ENCODE measurements at regions not wholly inside any gene's neighbourhood (a gene's known extent, or its start where the extent isn't known, plus 50 kb on each side); places are given as distances from the start of the nearest gene placed in this dataset.
A peak's percentile ranks its signal among the peaks of the same experiment; 100 is the strongest.

- no peaks in the 10 kb centered on the region for H3K36me3 ChIP-seq (ENCODE audit: control insufficient read depth in 2 of 3, insufficient read depth in 3 of 3, low read length in 3 of 3)
- DNase-seq (no peak), ATAC-seq (no peak)
- H3K9me3 Mint-ChIP-seq, result peaks cover 0 to 10% (median 0%) of the 10 kb centered on the region in 11 donors
- H3K27ac ChIP-seq (ENCODE audit: low read depth, low read length), result no peak overlapping the region
- POLR2A ChIA-PET, result no interaction called here
- intact Hi-C loops (cut with micrococcal nuclease), result no loop called here
- no peak overlapping the region for H3K4me3 Mint-ChIP-seq
- H3K4me1 Mint-ChIP-seq, result peaks cover 0 to 1% (median 0%) of the 10 kb centered on the region in 7 donors
- H3K27ac Mint-ChIP-seq, result no peak overlapping the region
- no peaks in the 10 kb centered on the region for H3K4me1 ChIP-seq (ENCODE audit: control insufficient read depth in 2 of 2, insufficient read depth in 2 of 2, low read length in 2 of 2)
- peaks cover 0 to 5% (median 0%) of the 10 kb centered on the region in 3 experiments for H3K9me3 ChIP-seq (ENCODE audit: control insufficient read depth in 2 of 3, low read length in 3 of 3)
- CTCF ChIA-PET, result interaction anchor here (1.4 kb wide), 1 partner anchor 9 kb away, joined by 6 read pairs; no protein-coding TSS in a partner anchor
- H3K4me3 ChIP-seq (ENCODE audit: low read length), result no peak overlapping the region
- H3K36me3 Mint-ChIP-seq, result no peaks in the 10 kb centered on the region
- H3K27me3 ChIP-seq (ENCODE audit: control insufficient read depth in 2 of 2, insufficient read depth in 2 of 2, low read length in 2 of 2), result no peaks in the 10 kb centered on the region
- H3K27me3 Mint-ChIP-seq, result peaks cover 0 to 13% (median 0%) of the 10 kb centered on the region in 5 donors
Observed at GRCh38 chr21:31571879-31572278, 87.6 kb upstream of the SOD1 start.

GRCh38 chr21:31570824-31571566, 88.5 kb upstream of the SOD1 start:
- intact Hi-C loops (cut with micrococcal nuclease), result no loop called here
- peaks cover 0 to 10% (median 0%) of the 10 kb centered on the region in 11 donors for H3K9me3 Mint-ChIP-seq
- H3K4me3 ChIP-seq (ENCODE audit: low read length), result no peak overlapping the region
- H3K27ac ChIP-seq (ENCODE audit: low read depth, low read length), result no peak overlapping the region
- no peaks in the 10 kb centered on the region for H3K4me1 Mint-ChIP-seq
- H3K36me3 Mint-ChIP-seq, result no peaks in the 10 kb centered on the region
- H3K27me3 ChIP-seq (ENCODE audit: control insufficient read depth in 2 of 2, insufficient read depth in 2 of 2, low read length in 2 of 2), result no peaks in the 10 kb centered on the region
- no peak overlapping the region for H3K27ac Mint-ChIP-seq
- DNase-seq (no peak), ATAC-seq (no peak)
- no peaks in the 10 kb centered on the region for H3K36me3 ChIP-seq (ENCODE audit: control insufficient read depth in 2 of 3, insufficient read depth in 3 of 3, low read length in 3 of 3)
- H3K4me1 ChIP-seq (ENCODE audit: control insufficient read depth in 2 of 2, insufficient read depth in 2 of 2, low read length in 2 of 2), result no peaks in the 10 kb centered on the region
- H3K27me3 Mint-ChIP-seq, result peaks cover 0 to 13% (median 0%) of the 10 kb centered on the region in 5 donors
- peaks cover 0 to 5% (median 0%) of the 10 kb centered on the region in 3 experiments for H3K9me3 ChIP-seq (ENCODE audit: control insufficient read depth in 2 of 3, low read length in 3 of 3)
- ChIA-PET CTCF (interaction anchor here (1.4 kb wide), 1 partner anchor 9 kb away, joined by 6 read pairs; no protein-coding TSS in a partner anchor), POLR2A (no interaction called here)
- no peak overlapping the region for H3K4me3 Mint-ChIP-seq

DNA sequence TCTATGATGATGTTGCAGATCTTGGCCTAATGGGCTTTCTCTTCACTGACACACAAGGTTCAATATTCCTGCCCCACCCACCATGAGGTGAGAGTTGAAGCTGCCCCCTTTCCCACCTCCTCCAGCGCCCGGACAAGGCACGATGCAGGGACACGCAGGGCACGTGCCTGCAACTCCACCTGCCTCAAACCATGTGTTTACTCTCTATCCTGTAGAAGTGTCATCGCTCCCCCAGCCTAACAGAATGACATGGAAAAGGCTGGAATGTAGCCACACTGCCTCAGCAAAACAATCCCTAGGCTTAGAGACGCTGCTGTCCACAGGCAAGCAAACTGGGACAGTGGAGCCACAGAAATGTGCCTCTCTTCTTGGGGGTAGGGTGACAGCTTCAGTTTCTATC, 92.9 kb upstream of the SOD1 start:
- no peak overlapping the region for H3K4me3 Mint-ChIP-seq
- Histone ChIP-seq H3K9me3 (ENCODE audit: control insufficient read depth in 2 of 3, low read length in 3 of 3) (no peaks in the 10 kb centered on the region), H3K4me3 (ENCODE audit: low read length) (no peak overlapping the region), H3K36me3 (ENCODE audit: control insufficient read depth in 2 of 3, insufficient read depth in 3 of 3, low read length in 3 of 3) (no peaks in the 10 kb centered on the region), H3K27me3 (ENCODE audit: control insufficient read depth in 2 of 2, insufficient read depth in 2 of 2, low read length in 2 of 2) (no peaks in the 10 kb centered on the region), H3K27ac (ENCODE audit: low read depth, low read length) (no peak overlapping the region), H3K4me1 (ENCODE audit: control insufficient read depth in 2 of 2, insufficient read depth in 2 of 2, low read length in 2 of 2) (no peaks in the 10 kb centered on the region)
- DNase-seq (no peak), ATAC-seq (no peak)
- intact Hi-C loops (cut with micrococcal nuclease), result no loop called here
- H3K36me3 Mint-ChIP-seq, result no peaks in the 10 kb centered on the region
- no peaks in the 10 kb centered on the region for H3K4me1 Mint-ChIP-seq
- POLR2A ChIA-PET, result no interaction called here
- CTCF ChIA-PET, result no interaction called here
- peaks cover 0 to 1% (median 0%) of the 10 kb centered on the region in 11 donors for H3K9me3 Mint-ChIP-seq
- peaks cover 0 to 9% (median 0%) of the 10 kb centered on the region in 5 donors for H3K27me3 Mint-ChIP-seq
- peak overlapping the region in 2 of 9 donors; percentile 74 to 82 for H3K27ac Mint-ChIP-seq

DNA sequence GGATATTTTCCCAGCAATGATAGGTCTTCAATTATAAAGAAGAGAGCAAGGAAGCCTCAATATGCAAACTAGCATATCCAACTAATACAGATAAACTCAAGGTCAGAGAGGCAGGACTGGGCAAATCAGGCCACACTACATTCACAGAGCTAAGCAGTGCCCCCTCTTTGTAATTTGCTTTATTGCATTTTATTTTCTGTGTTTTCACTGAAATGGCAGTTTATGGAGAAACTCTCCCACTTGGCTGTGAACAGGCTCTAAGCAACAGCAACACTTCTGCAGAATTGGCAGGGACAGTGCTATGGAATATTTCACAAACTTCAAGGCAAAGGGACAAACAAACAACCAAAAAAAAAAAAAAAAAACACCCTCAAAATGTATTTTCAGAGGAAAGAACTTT, 93.4 kb upstream of the SOD1 start:
- H3K9me3 ChIP-seq (ENCODE audit: control insufficient read depth in 2 of 3, low read length in 3 of 3), result no peaks in the 10 kb centered on the region
- no peak overlapping the region for H3K27ac ChIP-seq (ENCODE audit: low read depth, low read length)
- no peak overlapping the region for H3K4me3 ChIP-seq (ENCODE audit: low read length)
- no peak for ATAC-seq
- H3K36me3 ChIP-seq (ENCODE audit: control insufficient read depth in 2 of 3, insufficient read depth in 3 of 3, low read length in 3 of 3), result no peaks in the 10 kb centered on the region
- Mint-ChIP-seq H3K36me3 (no peaks in the 10 kb centered on the region), H3K27ac (no peak overlapping the region), H3K27me3 (peaks cover 0 to 7% (median 0%) of the 10 kb centered on the region in 5 donors), H3K4me1 (no peaks in the 10 kb centered on the region), H3K9me3 (peaks cover 0 to 1% (median 0%) of the 10 kb centered on the region in 11 donors), H3K4me3 (no peak overlapping the region)
- no peak for DNase-seq
- intact Hi-C loops (cut with micrococcal nuclease), result no loop called here
- CTCF ChIA-PET, result no interaction called here
- H3K4me1 ChIP-seq (ENCODE audit: control insufficient read depth in 2 of 2, insufficient read depth in 2 of 2, low read length in 2 of 2), result no peaks in the 10 kb centered on the region
- POLR2A ChIA-PET, result interaction anchor here (0.7 kb wide), 1 partner anchor 214 kb away, joined by 3 read pairs; no protein-coding TSS in a partner anchor
- no peaks in the 10 kb centered on the region for H3K27me3 ChIP-seq (ENCODE audit: control insufficient read depth in 2 of 2, insufficient read depth in 2 of 2, low read length in 2 of 2)

GRCh38 chr21:31564439-31564838, 95.1 kb upstream of the SOD1 start:
- H3K36me3 ChIP-seq (ENCODE audit: control insufficient read depth in 2 of 3, insufficient read depth in 3 of 3, low read length in 3 of 3), result no peaks in the 10 kb centered on the region
- Mint-ChIP-seq H3K4me1 (peaks cover 6 to 15% (median 9%) of the 10 kb centered on the region in 7 donors), H3K36me3 (peaks cover 0 to 1% (median 0%) of the 10 kb centered on the region in 5 donors), H3K27me3 (peaks cover 0 to 11% (median 0%) of the 10 kb centered on the region in 5 donors), H3K27ac (no peak overlapping the region), H3K4me3 (no peak overlapping the region), H3K9me3 (peaks cover 0 to 1% (median 0%) of the 10 kb centered on the region in 11 donors)
- ATAC-seq (no peak), DNase-seq (no peak)
- H3K9me3 ChIP-seq (ENCODE audit: control insufficient read depth in 2 of 3, low read length in 3 of 3), result no peaks in the 10 kb centered on the region
- H3K27ac ChIP-seq (ENCODE audit: low read depth, low read length), result no peak overlapping the region
- no peaks in the 10 kb centered on the region for H3K27me3 ChIP-seq (ENCODE audit: control insufficient read depth in 2 of 2, insufficient read depth in 2 of 2, low read length in 2 of 2)
- intact Hi-C loops (cut with micrococcal nuclease), result no loop called here
- ChIA-PET CTCF (no interaction called here), POLR2A (no interaction called here)
- peaks cover 0 to 3% of the 10 kb centered on the region in 2 donors for H3K4me1 ChIP-seq (ENCODE audit: control insufficient read depth in 2 of 2, insufficient read depth in 2 of 2, low read length in 2 of 2)
- no peak overlapping the region for H3K4me3 ChIP-seq (ENCODE audit: low read length)

- ATAC-seq (no peak), DNase-seq (no peak)
- peaks cover 5 to 36% (median 16%) of the 10 kb centered on the region in 5 donors for H3K27me3 Mint-ChIP-seq
- peaks cover 0 to 10% (median 0%) of the 10 kb centered on the region in 5 donors for H3K36me3 Mint-ChIP-seq
- POLR2A ChIA-PET, result interaction anchor here (1.1 to 2.1 kb wide), 3 partner anchors 20 to 365 kb away, joined by 3 to 7 read pairs (median 4); no protein-coding TSS in a partner anchor
- H3K27ac Mint-ChIP-seq, result peak overlapping the region in 5 of 9 donors; percentile 12 to 63 (median 40)
- H3K4me1 Mint-ChIP-seq, result peaks cover 12 to 36% (median 20%) of the 10 kb centered on the region in 7 donors
- Histone ChIP-seq H3K36me3 (ENCODE audit: control insufficient read depth in 2 of 3, insufficient read depth in 3 of 3, low read length in 3 of 3) (no peaks in the 10 kb centered on the region), H3K27ac (ENCODE audit: low read depth, low read length) (no peak overlapping the region), H3K27me3 (ENCODE audit: control insufficient read depth in 2 of 2, insufficient read depth in 2 of 2, low read length in 2 of 2) (no peaks in the 10 kb centered on the region), H3K4me1 (ENCODE audit: control insufficient read depth in 2 of 2, insufficient read depth in 2 of 2, low read length in 2 of 2) (peaks cover 3 to 5% of the 10 kb centered on the region in 2 donors), H3K9me3 (ENCODE audit: control insufficient read depth in 2 of 3, low read length in 3 of 3) (no peaks in the 10 kb centered on the region), H3K4me3 (ENCODE audit: low read length) (no peak overlapping the region)
- peaks cover 0 to 1% (median 0%) of the 10 kb centered on the region in 11 donors for H3K9me3 Mint-ChIP-seq
- CTCF ChIA-PET, result interaction anchor here (1.4 to 3.1 kb wide), 3 partner anchors 20 to 379 kb away, joined by 4 to 18 read pairs (median 5); no protein-coding TSS in a partner anchor
- H3K4me3 Mint-ChIP-seq, result peak overlapping the region; percentile 87 to 98 (median 94)
- intact Hi-C loops (cut with micrococcal nuclease), result no loop called here
Observed at GRCh38 chr21:31560479-31560878, 99.0 kb upstream of the SOD1 start.
